Common myeloid progenitor, CD34-positive (primary cell): ENCODE measurements at regions not wholly inside any gene's neighbourhood (a gene's known extent, or its start where the extent isn't known, plus 50 kb on each side); places are given as distances from the start of the nearest gene placed in this dataset.

Source experiments
- CTCF ChIA-PET: fragments of 350-600 bp; sonication (Branson Sonifier 250); formaldehyde crosslinking; loops from one replicate; lab custom pipeline; 2021; ENCODE audit warnings: antibody characterized with exemption; lab: Charles Lee
- POLR2A ChIA-PET: fragments of 350-600 bp; sonication (Branson Sonifier 250); formaldehyde crosslinking; loops from one replicate; lab custom pipeline; 2021; ENCODE audit warnings: antibody characterized with exemption; lab: Charles Lee
- DNase-seq, 3 donors: peaks; one replicate each; pipeline versions ENCODE4 v3.0.0 to v3.0.0-alpha.2; 2013
- H3K27ac ChIP-seq, 2 experiments: 1 replicate in 1 of 2; 2 replicates in 1 of 2; pipeline ENCODE4 v1.7.0; 2013; ENCODE audit warnings: inconsistent platforms in 2 of 2, low read length in 2 of 2, mild to moderate bottlenecking in 2 of 2, low read depth in 1 of 2, moderate library complexity in 1 of 2; ENCODE audit not compliant: severe bottlenecking in 2 of 2, insufficient read depth in 1 of 2, poor library complexity in 1 of 2
- H3K27me3 ChIP-seq, 5 experiments: replicated peaks in 2 of 5; 1 replicate in 3 of 5; 2 replicates in 2 of 5; pipeline versions ENCODE4 v1.6.1 to v1.7.0; 2013; ENCODE audit warnings: low read length in 4 of 5, mild to moderate bottlenecking in 2 of 5, moderate library complexity in 2 of 5, inconsistent platforms in 1 of 5; ENCODE audit not compliant: insufficient read depth in 5 of 5, control insufficient read depth in 4 of 5
- H3K36me3 ChIP-seq, 4 experiments: 1 replicate in 2 of 4; 2 replicates in 2 of 4; pipeline versions ENCODE4 v1.6.1 to v1.7.0; 2013; ENCODE audit warnings: low read length in 3 of 4, control low read depth in 1 of 4, mild to moderate bottlenecking in 1 of 4; ENCODE audit not compliant: control insufficient read depth in 4 of 4, insufficient read depth in 4 of 4
- H3K4me1 ChIP-seq, 4 experiments: 1 replicate in 3 of 4; 2 replicates in 1 of 4; pipeline versions ENCODE4 v1.6.1 to v1.7.1; 2013; ENCODE audit warnings: low read length in 3 of 4, mild to moderate bottlenecking in 3 of 4, control low read depth in 1 of 4, inconsistent platforms in 1 of 4, moderate library complexity in 1 of 4; ENCODE audit not compliant: control insufficient read depth in 4 of 4, insufficient read depth in 4 of 4; ENCODE audit errors: control extremely low read depth in 1 of 4
- H3K4me3 ChIP-seq, 7 experiments: 1 replicate in 4 of 7; 2 replicates in 3 of 7; pipeline versions ENCODE4 v1.5.1 to v1.7.0; 2013; ENCODE audit warnings: mild to moderate bottlenecking in 7 of 7, low read length in 6 of 7, moderate library complexity in 6 of 7, inconsistent platforms in 2 of 7, low read depth in 2 of 7, control low read depth in 1 of 7; ENCODE audit not compliant: insufficient read depth in 4 of 7, control insufficient read depth in 1 of 7; ENCODE audit errors: extremely low read depth in 1 of 7
- H3K9me3 ChIP-seq, 5 experiments: 1 replicate in 4 of 5; 2 replicates in 1 of 5; pipeline versions ENCODE4 v1.6.1 to v1.7.1; 2013; ENCODE audit warnings: low read length in 4 of 5, mild to moderate bottlenecking in 2 of 5, inconsistent platforms in 1 of 5, low read depth in 1 of 5, moderate library complexity in 1 of 5; ENCODE audit not compliant: control insufficient read depth in 4 of 5, insufficient read depth in 2 of 5; ENCODE audit errors: control extremely low read depth in 1 of 5
- WGBS: methylation state at CpG from one replicate; pipeline ENCODE4 v1.1.5; 2013; ENCODE audit not compliant: insufficient coverage; 5-methylcytosine and 5-hydroxymethylcytosine counted together

DNA sequence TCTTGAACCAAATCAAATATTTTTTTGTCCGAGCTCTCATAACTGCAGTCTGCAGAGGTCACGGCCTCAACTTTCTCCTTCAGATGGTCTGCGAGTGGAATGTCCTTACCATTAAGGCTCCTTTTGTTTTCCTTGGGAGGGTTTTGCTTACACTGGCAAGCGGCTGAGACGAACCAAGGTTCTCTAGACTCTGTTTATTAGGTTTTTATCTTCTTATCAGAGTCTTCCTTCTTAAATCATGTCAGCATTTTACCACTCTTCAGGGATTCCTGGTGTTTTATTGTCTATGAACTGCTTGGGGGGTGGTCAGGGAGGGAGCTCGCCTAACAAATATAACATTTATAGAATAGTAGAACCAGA, 773.7 kb upstream of the NR2F2 start:
- Histone ChIP-seq H3K27ac (no peak overlapping the region), H3K27me3 (peaks cover 0 to 30% (median 10%) of the 10 kb centered on the region in 5 experiments), H3K4me3 (no peak overlapping the region), H3K36me3 (no peaks in the 10 kb centered on the region), H3K9me3 (peaks cover 0 to 1% (median 0%) of the 10 kb centered on the region in 5 experiments), H3K4me1 (no peaks in the 10 kb centered on the region)
- ChIA-PET CTCF (no interaction called here), POLR2A (no interaction called here)
- WGBS: 50% methylated on average over 3 of the region's 6 CpGs
- no peak for DNase-seq

DNA sequence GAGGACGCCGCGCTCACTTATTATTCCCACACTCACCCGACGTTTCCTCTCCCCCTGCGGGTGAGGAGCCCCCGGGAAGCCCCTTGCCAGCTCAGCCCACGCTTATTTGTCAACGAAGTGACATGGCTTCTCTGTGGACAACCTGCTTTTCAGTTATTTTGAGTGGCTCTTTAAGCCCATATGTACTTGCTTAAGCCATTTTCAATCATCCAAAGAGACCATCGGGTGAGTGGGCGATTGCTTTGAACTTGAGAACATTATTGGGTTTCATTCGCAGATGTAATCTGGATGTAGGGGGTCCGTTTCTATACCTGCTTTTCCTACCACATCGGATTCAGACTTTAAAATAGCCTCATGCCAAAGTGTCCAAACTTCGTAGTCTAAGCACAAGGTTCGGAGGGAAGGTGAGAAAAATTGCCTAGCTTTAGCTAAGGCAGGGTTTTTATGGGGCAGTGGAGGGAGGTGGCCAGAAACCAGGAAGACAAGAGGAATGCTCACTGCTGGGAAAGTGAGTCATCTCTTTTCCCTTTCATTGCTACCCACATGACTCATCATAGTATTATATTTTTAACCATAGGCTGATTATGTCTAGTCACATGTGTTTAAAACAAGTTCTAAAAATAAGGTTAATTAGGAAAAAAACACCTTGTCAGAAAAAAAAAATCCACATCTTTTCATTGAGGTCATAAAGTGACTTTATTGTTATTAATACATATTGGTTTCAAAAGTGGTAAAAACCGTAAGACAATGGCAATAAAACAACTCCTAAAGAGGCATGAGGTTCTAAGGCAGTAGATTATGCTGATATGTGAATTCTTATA, 773.1 kb upstream of the NR2F2 start:
- Histone ChIP-seq H3K9me3 (peaks cover 0 to 1% (median 0%) of the 10 kb centered on the region in 5 experiments), H3K27me3 (peaks cover 0 to 32% (median 10%) of the 10 kb centered on the region in 5 experiments), H3K27ac (no peak overlapping the region), H3K4me3 (no peak overlapping the region), H3K36me3 (no peaks in the 10 kb centered on the region), H3K4me1 (no peaks in the 10 kb centered on the region)
- POLR2A ChIA-PET: no interaction called here
- 79% methylated on average over 15 of the region's 17 CpGs for WGBS
- CTCF ChIA-PET: no interaction called here
- DNase-seq: no peak

DNA sequence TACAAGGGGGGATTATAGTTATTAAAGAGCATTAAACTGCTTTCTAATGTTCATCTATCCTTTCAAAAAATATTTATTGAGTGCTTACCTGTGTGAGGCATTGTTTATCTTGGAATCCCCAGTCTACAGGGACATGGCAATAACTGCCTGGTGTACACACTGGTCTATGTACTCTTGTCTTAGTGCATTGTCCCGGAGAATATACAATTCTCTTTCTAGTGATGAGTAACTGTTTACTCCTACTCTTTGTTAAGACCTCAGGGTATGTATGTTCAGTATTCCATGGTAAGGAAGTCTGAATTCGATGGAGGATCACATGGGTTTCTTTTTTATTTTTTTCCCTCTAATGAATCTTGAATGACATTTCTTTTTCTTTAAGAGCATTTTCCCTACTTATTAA, 772.4 kb upstream of the NR2F2 start:
- Histone ChIP-seq H3K4me1 (no peaks in the 10 kb centered on the region), H3K36me3 (no peaks in the 10 kb centered on the region), H3K9me3 (peaks cover 0 to 1% (median 0%) of the 10 kb centered on the region in 5 experiments), H3K4me3 (no peak overlapping the region), H3K27ac (no peak overlapping the region), H3K27me3 (peaks cover 0 to 32% (median 10%) of the 10 kb centered on the region in 5 experiments)
- POLR2A ChIA-PET: no interaction called here
- no peak for DNase-seq
- no CpG with 5 or more reads among the region's 2 CpGs for WGBS
- CTCF ChIA-PET: no interaction called here

DNA sequence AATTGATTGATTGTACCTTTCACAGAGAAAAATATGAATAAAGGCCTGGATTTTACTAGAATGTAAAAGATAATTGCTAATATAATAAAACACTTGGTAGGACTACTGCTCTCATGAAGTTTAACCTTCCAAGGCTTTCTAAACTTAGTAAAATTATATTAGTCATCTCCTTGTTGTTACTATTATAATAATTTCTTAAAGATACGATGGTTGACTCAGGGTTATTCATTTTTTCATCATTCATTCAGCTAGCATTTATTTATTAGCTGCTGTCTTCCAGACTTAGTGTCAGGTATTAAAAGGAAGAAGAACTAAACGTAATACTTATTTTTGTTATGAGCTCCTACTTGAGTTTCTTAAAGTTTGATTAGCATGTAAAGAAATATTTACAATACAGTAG, 771.6 kb upstream of the NR2F2 start:
- H3K4me1 ChIP-seq: no peaks in the 10 kb centered on the region
- H3K27ac ChIP-seq: no peak overlapping the region
- no peak overlapping the region for H3K4me3 ChIP-seq
- peaks cover 0 to 32% (median 10%) of the 10 kb centered on the region in 5 experiments for H3K27me3 ChIP-seq
- POLR2A ChIA-PET: interaction anchor here (0.6 kb wide), 1 partner anchor 653 kb away, joined by 3 read pairs; no protein-coding TSS in a partner anchor
- H3K9me3 ChIP-seq: peaks cover 0 to 1% (median 0%) of the 10 kb centered on the region in 5 experiments
- WGBS: no CpG with 5 or more reads among the region's 2 CpGs
- CTCF ChIA-PET: no interaction called here
- DNase-seq: no peak
- no peaks in the 10 kb centered on the region for H3K36me3 ChIP-seq

DNA sequence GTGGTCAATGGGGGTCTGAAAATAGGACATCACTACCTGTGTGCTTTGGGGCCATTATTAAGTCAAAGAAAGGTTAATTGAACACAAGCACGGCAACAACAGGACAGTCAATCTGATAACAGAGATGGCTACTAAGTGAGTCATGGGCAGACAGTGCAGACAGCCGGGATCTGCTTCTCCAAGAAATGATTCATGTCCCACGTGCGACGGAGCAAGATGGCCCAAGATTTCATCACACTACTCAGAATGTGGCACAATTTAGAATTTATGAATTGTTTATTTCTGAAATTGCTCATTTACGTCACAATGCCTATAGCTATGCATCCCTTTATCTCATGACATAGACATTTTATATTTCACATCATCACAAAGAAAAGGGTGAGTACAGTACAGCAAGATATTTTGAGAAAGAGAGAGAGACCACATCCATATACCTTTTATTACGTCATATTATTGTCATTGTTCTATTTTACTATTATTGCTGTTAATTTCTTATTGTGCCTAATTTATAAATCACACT, 770.6 kb upstream of the NR2F2 start:
- H3K9me3 ChIP-seq: peaks cover 0 to 1% (median 0%) of the 10 kb centered on the region in 5 experiments
- H3K4me3 ChIP-seq: no peak overlapping the region
- WGBS: 86% methylated on average over 3 of the region's 7 CpGs
- DNase-seq: no peak
- H3K27me3 ChIP-seq: peaks cover 0 to 31% (median 10%) of the 10 kb centered on the region in 5 experiments
- no peaks in the 10 kb centered on the region for H3K36me3 ChIP-seq
- CTCF ChIA-PET: no interaction called here
- H3K4me1 ChIP-seq: no peaks in the 10 kb centered on the region
- no peak overlapping the region for H3K27ac ChIP-seq
- POLR2A ChIA-PET: no interaction called here

DNA sequence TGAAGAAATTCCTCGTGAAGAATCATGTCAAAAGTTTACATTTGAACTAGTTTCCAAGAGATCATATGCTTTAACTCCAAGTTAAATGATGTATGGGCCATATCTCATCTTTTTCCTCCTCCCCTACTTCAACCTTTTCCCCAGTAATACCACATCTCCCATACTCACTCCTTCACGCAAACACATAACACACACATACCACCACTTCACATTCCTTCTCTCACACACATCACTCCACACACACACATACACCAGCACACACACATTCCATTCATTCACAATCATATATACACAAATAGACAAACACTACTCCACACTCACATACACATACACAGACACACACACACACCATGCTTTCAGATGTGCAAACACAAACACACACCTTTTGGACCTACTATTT, 769.0 kb upstream of the NR2F2 start:
- Histone ChIP-seq H3K27ac (no peak overlapping the region), H3K4me1 (no peaks in the 10 kb centered on the region), H3K27me3 (peaks cover 0 to 31% (median 7%) of the 10 kb centered on the region in 5 experiments), H3K9me3 (peaks cover 0 to 1% (median 0%) of the 10 kb centered on the region in 5 experiments), H3K4me3 (no peak overlapping the region), H3K36me3 (no peaks in the 10 kb centered on the region)
- CTCF ChIA-PET: no interaction called here
- no peak for DNase-seq
- WGBS: 42% methylated on average over 1 of the region's 2 CpGs
- POLR2A ChIA-PET: no interaction called here

DNA sequence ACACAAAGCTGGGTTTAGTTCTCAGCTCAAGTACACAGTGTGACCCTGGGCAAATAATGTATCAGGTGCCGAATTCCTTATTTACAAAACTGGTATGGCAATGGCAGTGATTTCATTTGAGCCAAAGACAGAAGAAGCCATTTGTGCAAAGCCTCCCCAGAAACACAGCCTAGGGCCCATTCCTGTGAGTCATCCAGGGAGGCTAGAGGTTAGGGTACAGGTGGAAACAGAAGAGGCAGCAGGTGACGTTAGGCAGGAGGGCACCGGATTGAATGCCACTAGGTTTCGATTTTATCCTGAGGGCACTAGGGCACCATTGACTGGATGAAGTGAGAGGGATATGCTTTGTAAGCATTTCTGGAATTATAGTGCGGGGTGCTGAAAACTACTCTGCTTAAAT, 766.9 kb upstream of the NR2F2 start:
- no peak for DNase-seq
- H3K9me3 ChIP-seq: peaks cover 0 to 1% (median 0%) of the 10 kb centered on the region in 5 experiments

More for the DNA sequence above, 766.9 kb upstream of the NR2F2 start:
- WGBS: 95% methylated on average over 5 of the region's 5 CpGs
- Histone ChIP-seq H3K4me1 (no peaks in the 10 kb centered on the region), H3K4me3 (no peak overlapping the region), H3K36me3 (no peaks in the 10 kb centered on the region), H3K27ac (no peak overlapping the region), H3K27me3 (peaks cover 0 to 13% (median 4%) of the 10 kb centered on the region in 5 experiments)
- CTCF ChIA-PET: no interaction called here
- POLR2A ChIA-PET: no interaction called here
